Lung (tissue), 11 donors: ENCODE measurements at regions not wholly inside any gene's neighbourhood (a gene's known extent, or its start where the extent isn't known, plus 50 kb on each side); places are given as distances from the start of the nearest gene placed in this dataset.

Source experiments
- ATAC-seq: fragments of 200-7000 bp; cut with Tn5 transposase; one replicate; pipeline ENCODE4 v1.9.1; 2020; ENCODE audit warnings: moderate number of reproducible peaks; ENCODE audit not compliant: insufficient read depth, low FRiP score
- DNase-seq, 3 donors: peaks; one replicate each; pipeline ENCODE4 v3.0.0-alpha.2; 2013 to 2017
- H3K27ac ChIP-seq, 2 donors: one replicate each; pipeline ENCODE4 v1.5.1; 2013; ENCODE audit warnings: mild to moderate bottlenecking in 2 of 2, moderate library complexity in 2 of 2, control low read depth in 1 of 2, inconsistent platforms in 1 of 2, low read depth in 1 of 2, low read length in 1 of 2
- H3K27me3 ChIP-seq, 3 donors: one replicate each; pipeline ENCODE4 v1.5.1; 2013; ENCODE audit warnings: low read length in 2 of 3; ENCODE audit not compliant: control insufficient read depth in 3 of 3, insufficient read depth in 3 of 3
- H3K36me3 ChIP-seq, 4 donors: one replicate each; pipeline ENCODE4 v1.5.1; 2013; ENCODE audit warnings: low read length in 4 of 4, mild to moderate bottlenecking in 1 of 4, moderate library complexity in 1 of 4; ENCODE audit not compliant: control insufficient read depth in 4 of 4, insufficient read depth in 4 of 4
- H3K4me1 ChIP-seq, 5 donors: one replicate each; pipeline ENCODE4 v1.5.1; 2013; ENCODE audit warnings: low read length in 5 of 5, mild to moderate bottlenecking in 2 of 5, moderate library complexity in 1 of 5; ENCODE audit not compliant: control insufficient read depth in 5 of 5, insufficient read depth in 5 of 5
- H3K4me3 ChIP-seq: one replicate; pipeline ENCODE4 v1.5.1; 2013; ENCODE audit warnings: mild to moderate bottlenecking, control low read depth, moderate library complexity
- H3K9ac ChIP-seq, 2 donors: one replicate each; pipeline ENCODE4 v1.5.1; 2013; ENCODE audit warnings: low read length in 2 of 2, control low read depth in 1 of 2; ENCODE audit not compliant: insufficient read depth in 1 of 2
- H3K9me3 ChIP-seq, 4 donors: one replicate each; pipeline ENCODE4 v1.5.1; 2013; ENCODE audit warnings: low read length in 3 of 4, mild to moderate bottlenecking in 1 of 4, moderate library complexity in 1 of 4; ENCODE audit not compliant: control insufficient read depth in 4 of 4, insufficient read depth in 3 of 4
- CTCF ChIP-seq: IDR thresholded peaks from 2 replicates; pipeline ENCODE4 v1.5.1; 2012; ENCODE audit warnings: mild to moderate bottlenecking; ENCODE audit errors: control extremely low read depth, extremely low read depth
- WGBS, 2 donors: extraction: QIAGEN DNeasy Blood & Tissue Kit; methylation state at CpG; one replicate each; pipeline ENCODE4 v1.1.7; 2013; 5-methylcytosine and 5-hydroxymethylcytosine counted together
- donor health status: control.
- donor health status: control.
- donor health status: Bipolar disorder and iron deficiency.
- donor health status: healthy.
- donor health status: DM: yes; HTN: yes; CAD: no.

- Histone ChIP-seq H3K9ac (no peak overlapping the region), H3K36me3 (no peaks in the 10 kb centered on the region), H3K27me3 (no peaks in the 10 kb centered on the region), H3K4me3 (no peak overlapping the region), H3K27ac (no peak overlapping the region), H3K9me3 (no peaks in the 10 kb centered on the region), H3K4me1 (no peaks in the 10 kb centered on the region)
- 81 to 86% methylated on average over 4 of the region's 4 CpGs for WGBS, 2 donors
- TF ChIP-seq CTCF = no peak
- ATAC-seq (no peak), DNase-seq (no peak)
Measured at GRCh38 chr3:76034649-76035048, 249.3 kb upstream of the ZNF717 start.

- ATAC-seq = no peak
- no peak overlapping the region for H3K27ac ChIP-seq
- H3K9ac ChIP-seq = no peak overlapping the region
- 74 to 94% methylated on average over 2 of the region's 2 CpGs for WGBS, 2 donors
- TF ChIP-seq CTCF = no peak
- H3K27me3 ChIP-seq = no peaks in the 10 kb centered on the region
- H3K4me1 ChIP-seq = no peaks in the 10 kb centered on the region
- H3K4me3 ChIP-seq = no peak overlapping the region
- no peaks in the 10 kb centered on the region for H3K36me3 ChIP-seq
- H3K9me3 ChIP-seq = no peaks in the 10 kb centered on the region
- DNase-seq = no peak
Measured at GRCh38 chr3:76035117-76035516, 249.8 kb upstream of the ZNF717 start.

- no peak for ATAC-seq
- 53 to 68% methylated on average over 2 of the region's 2 CpGs for WGBS, 2 donors
- no peak for TF ChIP-seq CTCF
- H3K27me3 ChIP-seq = no peaks in the 10 kb centered on the region
- H3K27ac ChIP-seq = no peak overlapping the region
- H3K9me3 ChIP-seq = no peaks in the 10 kb centered on the region
- H3K4me3 ChIP-seq = no peak overlapping the region
- no peak for DNase-seq
- H3K4me1 ChIP-seq = no peaks in the 10 kb centered on the region
- no peak overlapping the region for H3K9ac ChIP-seq
- no peaks in the 10 kb centered on the region for H3K36me3 ChIP-seq
Measured at GRCh38 chr3:76038949-76039348, 253.6 kb upstream of the ZNF717 start.

GRCh38 chr3:76039431-76039830 lies 254.1 kb upstream of the ZNF717 start:
- no peaks in the 10 kb centered on the region for H3K27me3 ChIP-seq
- H3K4me3 ChIP-seq = no peak overlapping the region
- H3K9me3 ChIP-seq = no peaks in the 10 kb centered on the region
- DNase-seq (no peak), ATAC-seq (no peak)
- H3K9ac ChIP-seq = no peak overlapping the region
- H3K4me1 ChIP-seq = no peaks in the 10 kb centered on the region
- no peaks in the 10 kb centered on the region for H3K36me3 ChIP-seq
- TF ChIP-seq CTCF = no peak
- no peak overlapping the region for H3K27ac ChIP-seq
